ENCODE measurements at regions not wholly inside any gene's neighbourhood (a gene's known extent, or its start where the extent isn't known, plus 50 kb on each side); places are given as distances from the start of the nearest gene placed in this dataset.

GRCh38 chr3:175932586-175932985, 1073.5 kb downstream of the NAALADL2 start:
- POLR2A ChIA-PET: no interaction called here
- ATAC-seq (ENCODE audit: low read depth) (no peak), DNase-seq (no peak)
- Mint-ChIP-seq H3K27me3 (no peaks in the 10 kb centered on the region), H3K9me3 (no peaks in the 10 kb centered on the region), H3K27ac (no peak overlapping the region), H3K4me1 (no peaks in the 10 kb centered on the region), H3K4me3 (no peak overlapping the region), H3K36me3 (no peaks in the 10 kb centered on the region)

- POLR2A ChIA-PET: no interaction called here
- ATAC-seq (ENCODE audit: low read depth) (no peak), DNase-seq (no peak)
- Mint-ChIP-seq H3K4me1 (no peaks in the 10 kb centered on the region), H3K4me3 (no peak overlapping the region), H3K27me3 (no peaks in the 10 kb centered on the region), H3K9me3 (peaks cover 13% of the 10 kb centered on the region), H3K36me3 (no peaks in the 10 kb centered on the region), H3K27ac (no peak overlapping the region)
Measured at GRCh38 chr3:175919133-175919532, 1060.0 kb downstream of the NAALADL2 start.

- no peaks in the 10 kb centered on the region for H3K36me3 Mint-ChIP-seq
- no peak for DNase-seq
- POLR2A ChIA-PET: no interaction called here
- no peak for ATAC-seq (ENCODE audit: low read depth)
- no peaks in the 10 kb centered on the region for H3K4me1 Mint-ChIP-seq
- no peak overlapping the region for H3K27ac Mint-ChIP-seq
- H3K4me3 Mint-ChIP-seq: no peak overlapping the region
- H3K9me3 Mint-ChIP-seq: peaks cover 11% of the 10 kb centered on the region
- no peaks in the 10 kb centered on the region for H3K27me3 Mint-ChIP-seq
Measured at GRCh38 chr3:175916191-175916934, 1057.2 kb downstream of the NAALADL2 start.

- H3K27ac Mint-ChIP-seq: no peak overlapping the region
- POLR2A ChIA-PET: no interaction called here
- ATAC-seq (ENCODE audit: low read depth) (no peak), DNase-seq (no peak)
- H3K36me3 Mint-ChIP-seq: no peaks in the 10 kb centered on the region
- no peak overlapping the region for H3K4me3 Mint-ChIP-seq
- no peaks in the 10 kb centered on the region for H3K4me1 Mint-ChIP-seq
- H3K9me3 Mint-ChIP-seq: peaks cover 9% of the 10 kb centered on the region
- no peaks in the 10 kb centered on the region for H3K27me3 Mint-ChIP-seq
Measured at GRCh38 chr3:175914785-175915184, 1055.7 kb downstream of the NAALADL2 start.

- no peak overlapping the region for H3K4me3 Mint-ChIP-seq
- DNase-seq: no peak
- no peaks in the 10 kb centered on the region for H3K27me3 Mint-ChIP-seq
- H3K9me3 Mint-ChIP-seq: peaks cover 9% of the 10 kb centered on the region
- no peak for ATAC-seq (ENCODE audit: low read depth)
- no peaks in the 10 kb centered on the region for H3K36me3 Mint-ChIP-seq
- no peak overlapping the region for H3K27ac Mint-ChIP-seq
- POLR2A ChIA-PET: no interaction called here
- no peaks in the 10 kb centered on the region for H3K4me1 Mint-ChIP-seq
Measured at GRCh38 chr3:175913286-175913685, 1054.2 kb downstream of the NAALADL2 start.

GRCh38 chr3:175911937-175912336, 1052.8 kb downstream of the NAALADL2 start:
- DNase-seq: no peak
- no peak overlapping the region for H3K4me3 Mint-ChIP-seq
- H3K9me3 Mint-ChIP-seq: peaks cover 8% of the 10 kb centered on the region
- POLR2A ChIA-PET: no interaction called here
- no peak overlapping the region for H3K27ac Mint-ChIP-seq
- no peaks in the 10 kb centered on the region for H3K36me3 Mint-ChIP-seq
- no peaks in the 10 kb centered on the region for H3K27me3 Mint-ChIP-seq
- H3K4me1 Mint-ChIP-seq: no peaks in the 10 kb centered on the region
- no peak for ATAC-seq (ENCODE audit: low read depth)

GRCh38 chr3:175902226-175902625, 1043.1 kb downstream of the NAALADL2 start:
- no peak overlapping the region for H3K4me3 Mint-ChIP-seq
- no peaks in the 10 kb centered on the region for H3K27me3 Mint-ChIP-seq
- no peaks in the 10 kb centered on the region for H3K4me1 Mint-ChIP-seq
- POLR2A ChIA-PET: no interaction called here
- H3K36me3 Mint-ChIP-seq: no peaks in the 10 kb centered on the region
- no peak overlapping the region for H3K27ac Mint-ChIP-seq
- peaks cover 2% of the 10 kb centered on the region for H3K9me3 Mint-ChIP-seq
- no peak for DNase-seq
- no peak for ATAC-seq (ENCODE audit: low read depth)

- Mint-ChIP-seq H3K9me3 (no peaks in the 10 kb centered on the region), H3K36me3 (no peaks in the 10 kb centered on the region), H3K4me1 (no peaks in the 10 kb centered on the region), H3K4me3 (no peak overlapping the region), H3K27ac (no peak overlapping the region), H3K27me3 (no peaks in the 10 kb centered on the region)
- POLR2A ChIA-PET: no interaction called here
- no peak for ATAC-seq (ENCODE audit: low read depth)
- DNase-seq: no peak
Measured at GRCh38 chr3:175898194-175898593, 1039.1 kb downstream of the NAALADL2 start.

GRCh38 chr3:175896655-175897054, 1037.5 kb downstream of the NAALADL2 start:
- no peak for ATAC-seq (ENCODE audit: low read depth)
- no peaks in the 10 kb centered on the region for H3K36me3 Mint-ChIP-seq
- no peaks in the 10 kb centered on the region for H3K27me3 Mint-ChIP-seq
- H3K4me3 Mint-ChIP-seq: no peak overlapping the region
- no peaks in the 10 kb centered on the region for H3K4me1 Mint-ChIP-seq
- no peaks in the 10 kb centered on the region for H3K9me3 Mint-ChIP-seq
- H3K27ac Mint-ChIP-seq: no peak overlapping the region
- no peak for DNase-seq
- POLR2A ChIA-PET: no interaction called here

GRCh38 chr3:175895731-175896130, 1036.6 kb downstream of the NAALADL2 start:
- no peak for ATAC-seq (ENCODE audit: low read depth)
- Mint-ChIP-seq H3K4me1 (no peaks in the 10 kb centered on the region), H3K4me3 (no peak overlapping the region), H3K27me3 (no peaks in the 10 kb centered on the region), H3K36me3 (no peaks in the 10 kb centered on the region), H3K27ac (no peak overlapping the region), H3K9me3 (no peaks in the 10 kb centered on the region)
- POLR2A ChIA-PET: no interaction called here
- no peak for DNase-seq

GRCh38 chr3:175893566-175893965, 1034.4 kb downstream of the NAALADL2 start:
- POLR2A ChIA-PET: no interaction called here
- ATAC-seq (ENCODE audit: low read depth): no peak
- Mint-ChIP-seq H3K36me3 (no peaks in the 10 kb centered on the region), H3K9me3 (no peaks in the 10 kb centered on the region), H3K27me3 (no peaks in the 10 kb centered on the region), H3K4me3 (no peak overlapping the region), H3K27ac (no peak overlapping the region), H3K4me1 (no peaks in the 10 kb centered on the region)
- DNase-seq: no peak

GRCh38 chr3:175890066-175890465, 1030.9 kb downstream of the NAALADL2 start:
- H3K4me3 Mint-ChIP-seq: no peak overlapping the region
- no peaks in the 10 kb centered on the region for H3K4me1 Mint-ChIP-seq
- H3K9me3 Mint-ChIP-seq: peaks cover 2% of the 10 kb centered on the region
- POLR2A ChIA-PET: no interaction called here
- no peak for DNase-seq
- H3K36me3 Mint-ChIP-seq: no peaks in the 10 kb centered on the region
- no peak overlapping the region for H3K27ac Mint-ChIP-seq
- H3K27me3 Mint-ChIP-seq: no peaks in the 10 kb centered on the region
- no peak for ATAC-seq (ENCODE audit: low read depth)

GRCh38 chr3:175885231-175885766, 1026.2 kb downstream of the NAALADL2 start:
- H3K27me3 Mint-ChIP-seq: no peaks in the 10 kb centered on the region
- POLR2A ChIA-PET: no interaction called here
- no peak overlapping the region for H3K4me3 Mint-ChIP-seq
- H3K9me3 Mint-ChIP-seq: peaks cover 13% of the 10 kb centered on the region
- no peak overlapping the region for H3K27ac Mint-ChIP-seq
- H3K36me3 Mint-ChIP-seq: no peaks in the 10 kb centered on the region
- DNase-seq (no peak), ATAC-seq (ENCODE audit: low read depth) (no peak)
- H3K4me1 Mint-ChIP-seq: no peaks in the 10 kb centered on the region

- ATAC-seq (ENCODE audit: low read depth) (no peak), DNase-seq (no peak)
- no peaks in the 10 kb centered on the region for H3K36me3 Mint-ChIP-seq
- peaks cover 12% of the 10 kb centered on the region for H3K9me3 Mint-ChIP-seq
- POLR2A ChIA-PET: no interaction called here
- H3K27me3 Mint-ChIP-seq: no peaks in the 10 kb centered on the region
- no peak overlapping the region for H3K27ac Mint-ChIP-seq
- no peaks in the 10 kb centered on the region for H3K4me1 Mint-ChIP-seq
- no peak overlapping the region for H3K4me3 Mint-ChIP-seq
Measured at GRCh38 chr3:175879417-175879816, 1020.3 kb downstream of the NAALADL2 start.
